SK-N-SH (cell line): ENCODE measurements at regions not wholly inside any gene's neighbourhood (a gene's known extent, or its start where the extent isn't known, plus 50 kb on each side); places are given as distances from the start of the nearest gene placed in this dataset.
"Not testable (repeated sequence)": the region's sequence is repeated elsewhere in the genome, so short reads cannot be mapped to it uniquely, and the experiment has no call there.

Experiments used
- CHD2 ChIP-seq: fragments of 150-350 bp; IDR thresholded peaks from 2 replicates; pipeline ENCODE4 v1.6.1; 2018; ENCODE audit warnings: low read length; ENCODE audit not compliant: partially characterized antibody
- EP300 ChIP-seq, 2 experiments: IDR thresholded peaks; 2 replicates each; pipeline versions ENCODE4 v1.4.0 to v1.6.1; 2012; ENCODE audit warnings: borderline replicate concordance in 1 of 2, low read depth in 1 of 2, low read length in 1 of 2
- GATA2 ChIP-seq: sonication (generic); formaldehyde crosslinking; IDR thresholded peaks from 2 replicates; pipeline ENCODE4 v1.5.0; 2020; ENCODE audit warnings: mild to moderate bottlenecking, missing genetic modification reagents
- POLR2AphosphoS5 ChIP-seq: IDR thresholded peaks from 2 replicates; pipeline ENCODE4 v1.6.1; 2012; ENCODE audit warnings: low read depth, low read length
- RCOR1 ChIP-seq: fragments of 150-350 bp; IDR thresholded peaks from 2 replicates; pipeline ENCODE4 v1.6.1; 2017; ENCODE audit warnings: antibody characterized with exemption, low read length
- TF ChIP-seq, protein P1 (sequence below): fragments of 200-600 bp; sonication (generic); IDR thresholded peaks from 2 replicates; pipeline ENCODE4 v1.6.1; 2017; ENCODE audit warnings: antibody characterized with exemption, mild to moderate bottlenecking, moderate library complexity
- TF ChIP-seq, protein P2 (sequence below): IDR thresholded peaks from 2 replicates; pipeline ENCODE4 v1.4.0; 2012; ENCODE audit warnings: low read depth

GRCh38 chr9:73087876-73088275, 63.8 kb upstream of the ANXA1 start:
- TF ChIP-seq RCOR1; CHD2; GATA2 (CRISPR knock-in tag); POLR2AphosphoS5; EP300 (IDR thresholded peaks at IDR 0.05; ENCODE audit: borderline replicate concordance in 1 of 2, low read depth in 1 of 2, low read length in 1 of 2): not testable (repeated sequence)
- TF ChIP-seq, protein P1, sequence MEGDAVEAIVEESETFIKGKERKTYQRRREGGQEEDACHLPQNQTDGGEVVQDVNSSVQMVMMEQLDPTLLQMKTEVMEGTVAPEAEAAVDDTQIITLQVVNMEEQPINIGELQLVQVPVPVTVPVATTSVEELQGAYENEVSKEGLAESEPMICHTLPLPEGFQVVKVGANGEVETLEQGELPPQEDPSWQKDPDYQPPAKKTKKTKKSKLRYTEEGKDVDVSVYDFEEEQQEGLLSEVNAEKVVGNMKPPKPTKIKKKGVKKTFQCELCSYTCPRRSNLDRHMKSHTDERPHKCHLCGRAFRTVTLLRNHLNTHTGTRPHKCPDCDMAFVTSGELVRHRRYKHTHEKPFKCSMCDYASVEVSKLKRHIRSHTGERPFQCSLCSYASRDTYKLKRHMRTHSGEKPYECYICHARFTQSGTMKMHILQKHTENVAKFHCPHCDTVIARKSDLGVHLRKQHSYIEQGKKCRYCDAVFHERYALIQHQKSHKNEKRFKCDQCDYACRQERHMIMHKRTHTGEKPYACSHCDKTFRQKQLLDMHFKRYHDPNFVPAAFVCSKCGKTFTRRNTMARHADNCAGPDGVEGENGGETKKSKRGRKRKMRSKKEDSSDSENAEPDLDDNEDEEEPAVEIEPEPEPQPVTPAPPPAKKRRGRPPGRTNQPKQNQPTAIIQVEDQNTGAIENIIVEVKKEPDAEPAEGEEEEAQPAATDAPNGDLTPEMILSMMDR, result not testable (repeated sequence)
- TF ChIP-seq, protein P2, sequence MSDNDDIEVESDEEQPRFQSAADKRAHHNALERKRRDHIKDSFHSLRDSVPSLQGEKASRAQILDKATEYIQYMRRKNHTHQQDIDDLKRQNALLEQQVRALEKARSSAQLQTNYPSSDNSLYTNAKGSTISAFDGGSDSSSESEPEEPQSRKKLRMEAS, result not testable (repeated sequence)
